GM23248 (cell line): ENCODE measurements at regions not wholly inside any gene's neighbourhood (a gene's known extent, or its start where the extent isn't known, plus 50 kb on each side); places are given as distances from the start of the nearest gene placed in this dataset.
A peak's percentile ranks its signal among the peaks of the same experiment; 100 is the strongest.

Experiments used
- DNase-seq: peaks from one replicate; pipeline ENCODE4 v3.0.0-alpha.2; 2015
- H2AFZ ChIP-seq: fragments of 200-600 bp; sonication (generic); 2 replicates; pipeline ENCODE4 v1.6.1; 2016; ENCODE audit warnings: antibody characterized with exemption
- H3F3A ChIP-seq: fragments of 200-600 bp; sonication (generic); 2 replicates; pipeline ENCODE4 v1.6.1; 2016; ENCODE audit warnings: mild to moderate bottlenecking, antibody characterized with exemption, mixed run types; ENCODE audit not compliant: insufficient read depth
- H3K27ac ChIP-seq: fragments of 200-600 bp; sonication (generic); 2 replicates; pipeline ENCODE4 v1.5.1; 2016; ENCODE audit warnings: mild to moderate bottlenecking
- H3K27me3 ChIP-seq: fragments of 200-600 bp; sonication (generic); replicated peaks from 2 replicates; pipeline ENCODE4 v1.6.1; 2016; ENCODE audit warnings: mild to moderate bottlenecking; ENCODE audit not compliant: insufficient read depth
- H3K36me3 ChIP-seq: fragments of 200-600 bp; sonication (generic); 2 replicates; pipeline ENCODE4 v1.6.1; 2016; ENCODE audit warnings: low read depth, mild to moderate bottlenecking
- H3K4me1 ChIP-seq: fragments of 200-600 bp; sonication (generic); 2 replicates; pipeline ENCODE4 v1.6.1; 2016; ENCODE audit warnings: mild to moderate bottlenecking; ENCODE audit not compliant: insufficient read depth
- H3K4me2 ChIP-seq: fragments of 200-600 bp; sonication (generic); one replicate; pipeline ENCODE4 v1.6.1; 2016; ENCODE audit warnings: mild to moderate bottlenecking; ENCODE audit not compliant: unreplicated experiment
- H3K4me3 ChIP-seq: fragments of 200-600 bp; sonication (generic); 2 replicates; pipeline ENCODE4 v1.5.1; 2016; ENCODE audit warnings: mild to moderate bottlenecking
- H3K79me2 ChIP-seq: fragments of 200-600 bp; sonication (generic); 2 replicates; pipeline ENCODE4 v1.6.1; 2016; ENCODE audit warnings: mild to moderate bottlenecking; ENCODE audit not compliant: insufficient read depth
- H3K9ac ChIP-seq: fragments of 200-600 bp; sonication (generic); 2 replicates; pipeline ENCODE4 v1.6.1; 2016; ENCODE audit warnings: mild to moderate bottlenecking
- H3K9me2 ChIP-seq: fragments of 200-600 bp; sonication (generic); 2 replicates; pipeline ENCODE4 v1.6.1; 2016; ENCODE audit warnings: mixed run types, mild to moderate bottlenecking, moderate library complexity; ENCODE audit not compliant: insufficient read depth
- H3K9me3 ChIP-seq: fragments of 200-600 bp; sonication (generic); one replicate; pipeline ENCODE4 v1.6.1; 2017; ENCODE audit warnings: low read depth
- H4K20me1 ChIP-seq: fragments of 200-600 bp; sonication (generic); 2 replicates; pipeline ENCODE4 v1.6.0; 2016; ENCODE audit not compliant: insufficient read depth
- EZH2 ChIP-seq: fragments of 200-600 bp; sonication (generic); IDR thresholded peaks from 2 replicates; pipeline ENCODE4 v1.6.1; 2018; ENCODE audit warnings: antibody characterized with exemption, mild to moderate bottlenecking; ENCODE audit not compliant: insufficient read depth, poor library complexity, severe bottlenecking
- EZH2phosphoT487 ChIP-seq: fragments of 200-600 bp; sonication (generic); IDR thresholded peaks from 2 replicates; pipeline ENCODE4 v1.6.1; 2018; ENCODE audit warnings: antibody characterized with exemption, moderate library complexity, mild to moderate bottlenecking, low read depth; ENCODE audit not compliant: insufficient read depth
- WGBS, 2 experiments: methylation state at CpG; one replicate each; pipeline ENCODE4 v1.1.6; 2015 to 2017; ENCODE audit warnings: low lambda C conversion rate in 2 of 2, low coverage in 1 of 2; ENCODE audit errors: missing lambda C conversion rate in 2 of 2; 5-methylcytosine and 5-hydroxymethylcytosine counted together
- in situ Hi-C: fragments of 300-500 bp; cut with MboI; formaldehyde crosslinking; loops from 2 replicates; pipeline ENCODE4 v1.15.0; 2020

GRCh38 chr10:78300526-78300925 is 266.9 kb downstream of the RPS24 start:
- DNase-seq: no peak
- Histone ChIP-seq H3K36me3 (no peaks in the 10 kb centered on the region), H3K9ac (no peak overlapping the region), H3K27me3 (no peaks in the 10 kb centered on the region), H3K27ac (no peak overlapping the region), H3K4me2 (no peak overlapping the region), H4K20me1 (no peaks in the 10 kb centered on the region), H2AFZ (no peak overlapping the region), H3K9me3 (no peaks in the 10 kb centered on the region), H3K4me3 (no peak overlapping the region), H3K79me2 (no peaks in the 10 kb centered on the region), H3K9me2 (no peaks in the 10 kb centered on the region), H3F3A (peaks cover 7% of the 10 kb centered on the region; the same call in 1 of the 2 replicates), H3K4me1 (0 out of 2 replicates have a peak, but pooled peaks cover 4% of the 10 kb centered on the region)
- 100% methylated on average over 2 of the region's 2 CpGs for WGBS, 2 experiments
- no peak for TF ChIP-seq EZH2
- no peak for TF ChIP-seq EZH2phosphoT487
- in situ Hi-C loops: loop anchor here (10.0 kb wide), 1 partner anchor 256 kb away; no protein-coding TSS in a partner anchor

GRCh38 chr10:78301481-78301880 is 267.8 kb downstream of the RPS24 start:
- in situ Hi-C loops: loop anchor here (10.0 kb wide), 1 partner anchor 257 kb away; no protein-coding TSS in a partner anchor
- Histone ChIP-seq H3K79me2 (no peaks in the 10 kb centered on the region), H3K27ac (no peak overlapping the region), H4K20me1 (no peaks in the 10 kb centered on the region), H3K9me3 (no peaks in the 10 kb centered on the region), H3K9me2 (no peaks in the 10 kb centered on the region), H3F3A (peaks cover 7% of the 10 kb centered on the region; the same call in 1 of the 2 replicates), H2AFZ (no peak overlapping the region), H3K4me1 (0 out of 2 replicates have a peak, but pooled peaks cover 4% of the 10 kb centered on the region), H3K4me2 (no peak overlapping the region), H3K9ac (no peak overlapping the region), H3K27me3 (no peaks in the 10 kb centered on the region), H3K4me3 (no peak overlapping the region), H3K36me3 (no peaks in the 10 kb centered on the region)
- WGBS, 2 experiments: 87 to 89% methylated on average over 10 of the region's 10 CpGs
- no peak for TF ChIP-seq EZH2phosphoT487
- no peak for TF ChIP-seq EZH2
- DNase-seq: no peak

- peak overlapping the region; percentile 80 for H3K9ac ChIP-seq
- H3F3A ChIP-seq: peaks cover 7% of the 10 kb centered on the region; the same call in 1 of the 2 replicates
- H3K79me2 ChIP-seq: no peaks in the 10 kb centered on the region
- H3K27me3 ChIP-seq: no peaks in the 10 kb centered on the region
- H4K20me1 ChIP-seq: no peaks in the 10 kb centered on the region
- 0 out of 2 replicates have a peak, but pooled peaks cover 4% of the 10 kb centered on the region for H3K4me1 ChIP-seq
- H3K27ac ChIP-seq: 0 out of 2 replicates have a peak overlapping the region, but pooled peaks have one; percentile 23
- DNase-seq: peak; percentile 8
- H2AFZ ChIP-seq: peak overlapping the region; percentile 80
- no peaks in the 10 kb centered on the region for H3K36me3 ChIP-seq
- no peaks in the 10 kb centered on the region for H3K9me2 ChIP-seq
- WGBS, 2 experiments: 95 to 97% methylated on average over 11 of the region's 11 CpGs
- peak overlapping the region; percentile 71 for H3K4me3 ChIP-seq
- H3K9me3 ChIP-seq: no peaks in the 10 kb centered on the region
- no peak for TF ChIP-seq EZH2phosphoT487
- no peak for TF ChIP-seq EZH2
- H3K4me2 ChIP-seq: peak overlapping the region; percentile 68
- in situ Hi-C loops: loop anchor here (10.0 kb wide), 1 partner anchor 257 kb away; no protein-coding TSS in a partner anchor
Measured at GRCh38 chr10:78301891-78302738, 268.5 kb downstream of the RPS24 start.

- H3K4me2 ChIP-seq: peak overlapping the region; percentile 68
- H3K9me3 ChIP-seq: no peaks in the 10 kb centered on the region
- no peaks in the 10 kb centered on the region for H3K27me3 ChIP-seq
- TF ChIP-seq EZH2 (no peak), EZH2phosphoT487 (no peak)
- in situ Hi-C loops: loop anchor here (10.0 kb wide), 1 partner anchor 258 kb away; no protein-coding TSS in a partner anchor
- no peaks in the 10 kb centered on the region for H3K9me2 ChIP-seq
- peaks cover 7% of the 10 kb centered on the region; the same call in 1 of the 2 replicates for H3F3A ChIP-seq
- H3K27ac ChIP-seq: peak overlapping the region; percentile 23
- H2AFZ ChIP-seq: peak overlapping the region; percentile 80
- 0 out of 2 replicates have a peak, but pooled peaks cover 4% of the 10 kb centered on the region for H3K4me1 ChIP-seq
- H3K79me2 ChIP-seq: no peaks in the 10 kb centered on the region
- peak overlapping the region; percentile 80 for H3K9ac ChIP-seq
- WGBS, 2 experiments: 44% methylated on average over 3 of the region's 3 CpGs
- no peaks in the 10 kb centered on the region for H4K20me1 ChIP-seq
- no peaks in the 10 kb centered on the region for H3K36me3 ChIP-seq
- H3K4me3 ChIP-seq: peak overlapping the region; percentile 71
- no peak for DNase-seq
Measured at GRCh38 chr10:78302739-78302988, 269.0 kb downstream of the RPS24 start.
